ENCODE measurements at regions not wholly inside any gene's neighbourhood (a gene's known extent, or its start where the extent isn't known, plus 50 kb on each side); places are given as distances from the start of the nearest gene placed in this dataset.

- no peak for TF ChIP-seq CTCF (IDR thresholded peaks at IDR 0.05)
- no peak for TF ChIP-seq ZFX (IDR thresholded peaks at IDR 0.05; ENCODE audit: borderline replicate concordance)
These were observed 110.4 kb upstream of the SEMA6A start for GRCh38 chr5:116685069-116685468.

Data from 22Rv1 (cell line).